Fibroblast of the aortic adventitia (primary cell): ENCODE measurements at regions not wholly inside any gene's neighbourhood (a gene's known extent, or its start where the extent isn't known, plus 50 kb on each side); places are given as distances from the start of the nearest gene placed in this dataset.

Experiments used
- DNase-seq: peaks from one replicate; pipeline ENCODE4 v3.0.0-alpha.2; 2010; ENCODE audit warnings: low read depth
- H3K4me3 ChIP-seq: 2 replicates; pipeline ENCODE4 v1.5.1; 2011; ENCODE audit warnings: low read depth, mild to moderate bottlenecking, control low read depth, low read length, moderate library complexity
- CTCF ChIP-seq: IDR thresholded peaks from 2 replicates; pipeline ENCODE4 v1.5.1; 2011; ENCODE audit warnings: mild to moderate bottlenecking, low read length, control low read depth, inconsistent platforms; ENCODE audit not compliant: insufficient read depth

- no peak for DNase-seq
- TF ChIP-seq CTCF, result no peak
Observed at GRCh38 chr9:81476813-81477490, 212.4 kb downstream of the TLE1 start.

DNA sequence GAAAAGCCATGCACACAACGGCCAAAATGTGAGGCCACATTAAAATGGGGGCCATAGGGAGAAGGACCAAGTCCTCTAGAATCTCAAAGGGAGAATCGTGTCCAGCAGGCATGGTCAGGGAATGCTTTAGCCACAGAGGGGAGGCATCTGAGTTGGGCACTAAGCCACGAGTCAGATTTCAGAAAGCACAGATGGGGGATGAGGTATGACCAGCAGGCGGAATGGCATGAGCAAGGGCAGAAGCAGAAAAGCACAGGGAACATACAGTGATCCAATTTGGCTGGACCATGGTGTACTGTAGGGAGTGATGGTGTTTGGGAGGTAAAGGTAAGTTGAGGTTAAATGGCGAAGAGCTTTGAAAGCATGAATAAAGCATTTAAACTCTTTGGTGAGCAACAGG lies 214.6 kb downstream of the TLE1 start:
- DNase-seq, result no peak
- no peak overlapping the region for H3K4me3 ChIP-seq
- TF ChIP-seq CTCF, result no peak

More at GRCh38 chr9:81476813-81477490, 212.4 kb downstream of the TLE1 start:
- no peak overlapping the region for H3K4me3 ChIP-seq

DNA sequence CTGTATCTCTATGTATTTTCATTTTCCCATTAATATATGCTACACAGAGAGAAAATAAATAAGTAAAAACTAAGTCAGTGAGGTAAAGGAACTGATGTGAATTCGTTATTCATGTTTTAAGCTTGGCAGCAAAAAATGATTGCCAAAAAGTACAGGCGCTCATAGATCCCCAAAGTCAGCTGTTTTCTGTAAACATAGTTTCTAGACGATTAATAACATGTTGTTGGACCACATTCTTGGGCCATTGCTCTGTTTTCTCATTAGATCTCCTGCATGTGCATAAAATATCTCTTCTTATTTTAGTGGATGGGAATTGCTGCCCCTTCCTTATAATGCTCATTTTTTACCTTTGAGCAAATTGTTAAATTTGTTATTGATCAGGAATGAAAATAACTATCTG lies 215.2 kb downstream of the TLE1 start:
- DNase-seq, result no peak
- TF ChIP-seq CTCF, result no peak

GRCh38 chr9:81473708-81474107 lies 215.6 kb downstream of the TLE1 start:
- DNase-seq, result no peak
- no peak for TF ChIP-seq CTCF
- H3K4me3 ChIP-seq, result no peak overlapping the region

More for the DNA sequence above, 215.2 kb downstream of the TLE1 start:
- no peak overlapping the region for H3K4me3 ChIP-seq

- no peak for DNase-seq
- no peak overlapping the region for H3K4me3 ChIP-seq
- TF ChIP-seq CTCF, result no peak
Observed at GRCh38 chr9:81473206-81473605, 216.1 kb downstream of the TLE1 start.

DNA sequence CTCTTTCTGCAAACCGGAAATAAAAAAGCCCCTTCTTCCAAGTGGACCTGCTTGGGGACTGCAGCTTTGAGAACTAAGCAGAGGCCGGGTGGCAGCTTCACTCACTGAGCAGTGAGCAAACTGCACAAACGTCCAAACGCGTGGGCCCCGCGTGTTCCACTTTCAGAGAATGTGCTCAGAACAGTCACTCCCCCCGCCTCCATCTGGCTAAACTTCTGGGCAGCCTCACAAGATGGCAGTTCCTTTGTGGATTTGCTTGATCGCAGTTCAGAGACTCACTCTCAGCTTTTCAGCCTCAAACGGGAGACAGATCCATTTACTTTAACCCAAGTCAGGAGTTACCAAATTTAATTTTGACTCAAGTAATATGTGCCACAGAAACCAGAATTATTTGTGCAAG lies 216.6 kb downstream of the TLE1 start:
- no peak for TF ChIP-seq CTCF
- DNase-seq, result no peak
- no peak overlapping the region for H3K4me3 ChIP-seq

GRCh38 chr9:81470864-81471263 lies 218.5 kb downstream of the TLE1 start:
- no peak for TF ChIP-seq CTCF
- H3K4me3 ChIP-seq, result no peak overlapping the region
- DNase-seq, result peak; percentile 20
